ENCODE measurements at regions not wholly inside any gene's neighbourhood (a gene's known extent, or its start where the extent isn't known, plus 50 kb on each side); places are given as distances from the start of the nearest gene placed in this dataset.

DNA sequence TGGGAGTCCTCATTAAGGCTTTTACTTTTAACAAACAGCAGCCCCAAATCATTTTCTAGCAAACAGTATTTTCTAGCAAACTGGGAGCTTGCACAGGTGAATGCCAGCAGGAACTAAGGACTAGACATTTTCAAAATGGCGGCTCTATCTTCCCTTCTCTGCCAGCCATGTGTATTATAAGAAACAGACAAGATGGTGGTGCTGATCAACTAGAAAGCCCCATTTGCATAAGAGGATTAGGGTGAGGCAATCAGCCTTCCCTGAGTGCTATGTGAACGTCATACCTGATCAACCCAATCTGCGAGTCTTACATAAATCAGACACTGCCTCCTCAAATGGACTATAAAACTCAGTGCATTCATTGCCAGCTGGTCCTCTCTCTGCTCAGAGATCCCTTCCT is 479.6 kb downstream of the IPMK start:
- BruUV-seq (replicated peaks), result no TSS peak
- ATAC-seq (no peak), DNase-seq (ENCODE audit: low read depth, low spot score) (no peak)
- Histone ChIP-seq H3K36me3 (ENCODE audit: control insufficient read depth, insufficient read depth, low read length) (no peaks in the 10 kb centered on the region), H3K27ac (ENCODE audit: low read length) (no peak overlapping the region), H3K27me3 (ENCODE audit: control insufficient read depth, insufficient read depth, low read length) (no peaks in the 10 kb centered on the region), H3K4me1 (ENCODE audit: control insufficient read depth, insufficient read depth, low read length) (no peaks in the 10 kb centered on the region), H3K9me3 (ENCODE audit: control insufficient read depth, insufficient read depth, low read depth, low read length) (no peaks in the 10 kb centered on the region), H3K4me3 (ENCODE audit: low read depth in 2 of 2, low read length in 2 of 2) (no peak overlapping the region)
- intact Hi-C loops (cut with micrococcal nuclease; ENCODE audit: unreplicated experiment) (no loop called here), in situ Hi-C loops (cut with HindIII; ENCODE audit: low pct_unique_long_range_greater_than_20kb, low sequenced_read_pairs) (no loop called here)
- POLR2A ChIA-PET, result no interaction called here
- TF ChIP-seq SIN3A (IDR thresholded peaks at IDR 0.05; ENCODE audit: borderline replicate concordance, insufficient read depth, low read depth, low read length) (no peak), POLR2AphosphoS5 (IDR thresholded peaks at IDR 0.05; ENCODE audit: low read depth, low read length) (no peak), TCF7L2 (IDR thresholded peaks at IDR 0.05; ENCODE audit: low read depth, low read length) (no peak)
- TF ChIP-seq, protein P1, sequence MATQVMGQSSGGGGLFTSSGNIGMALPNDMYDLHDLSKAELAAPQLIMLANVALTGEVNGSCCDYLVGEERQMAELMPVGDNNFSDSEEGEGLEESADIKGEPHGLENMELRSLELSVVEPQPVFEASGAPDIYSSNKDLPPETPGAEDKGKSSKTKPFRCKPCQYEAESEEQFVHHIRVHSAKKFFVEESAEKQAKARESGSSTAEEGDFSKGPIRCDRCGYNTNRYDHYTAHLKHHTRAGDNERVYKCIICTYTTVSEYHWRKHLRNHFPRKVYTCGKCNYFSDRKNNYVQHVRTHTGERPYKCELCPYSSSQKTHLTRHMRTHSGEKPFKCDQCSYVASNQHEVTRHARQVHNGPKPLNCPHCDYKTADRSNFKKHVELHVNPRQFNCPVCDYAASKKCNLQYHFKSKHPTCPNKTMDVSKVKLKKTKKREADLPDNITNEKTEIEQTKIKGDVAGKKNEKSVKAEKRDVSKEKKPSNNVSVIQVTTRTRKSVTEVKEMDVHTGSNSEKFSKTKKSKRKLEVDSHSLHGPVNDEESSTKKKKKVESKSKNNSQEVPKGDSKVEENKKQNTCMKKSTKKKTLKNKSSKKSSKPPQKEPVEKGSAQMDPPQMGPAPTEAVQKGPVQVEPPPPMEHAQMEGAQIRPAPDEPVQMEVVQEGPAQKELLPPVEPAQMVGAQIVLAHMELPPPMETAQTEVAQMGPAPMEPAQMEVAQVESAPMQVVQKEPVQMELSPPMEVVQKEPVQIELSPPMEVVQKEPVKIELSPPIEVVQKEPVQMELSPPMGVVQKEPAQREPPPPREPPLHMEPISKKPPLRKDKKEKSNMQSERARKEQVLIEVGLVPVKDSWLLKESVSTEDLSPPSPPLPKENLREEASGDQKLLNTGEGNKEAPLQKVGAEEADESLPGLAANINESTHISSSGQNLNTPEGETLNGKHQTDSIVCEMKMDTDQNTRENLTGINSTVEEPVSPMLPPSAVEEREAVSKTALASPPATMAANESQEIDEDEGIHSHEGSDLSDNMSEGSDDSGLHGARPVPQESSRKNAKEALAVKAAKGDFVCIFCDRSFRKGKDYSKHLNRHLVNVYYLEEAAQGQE (IDR thresholded peaks at IDR 0.05; ENCODE audit: insufficient read depth in 1 of 2, low read depth in 2 of 2, low read length in 1 of 2), result no peak
- TF ChIP-seq, protein P2, sequence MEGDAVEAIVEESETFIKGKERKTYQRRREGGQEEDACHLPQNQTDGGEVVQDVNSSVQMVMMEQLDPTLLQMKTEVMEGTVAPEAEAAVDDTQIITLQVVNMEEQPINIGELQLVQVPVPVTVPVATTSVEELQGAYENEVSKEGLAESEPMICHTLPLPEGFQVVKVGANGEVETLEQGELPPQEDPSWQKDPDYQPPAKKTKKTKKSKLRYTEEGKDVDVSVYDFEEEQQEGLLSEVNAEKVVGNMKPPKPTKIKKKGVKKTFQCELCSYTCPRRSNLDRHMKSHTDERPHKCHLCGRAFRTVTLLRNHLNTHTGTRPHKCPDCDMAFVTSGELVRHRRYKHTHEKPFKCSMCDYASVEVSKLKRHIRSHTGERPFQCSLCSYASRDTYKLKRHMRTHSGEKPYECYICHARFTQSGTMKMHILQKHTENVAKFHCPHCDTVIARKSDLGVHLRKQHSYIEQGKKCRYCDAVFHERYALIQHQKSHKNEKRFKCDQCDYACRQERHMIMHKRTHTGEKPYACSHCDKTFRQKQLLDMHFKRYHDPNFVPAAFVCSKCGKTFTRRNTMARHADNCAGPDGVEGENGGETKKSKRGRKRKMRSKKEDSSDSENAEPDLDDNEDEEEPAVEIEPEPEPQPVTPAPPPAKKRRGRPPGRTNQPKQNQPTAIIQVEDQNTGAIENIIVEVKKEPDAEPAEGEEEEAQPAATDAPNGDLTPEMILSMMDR (IDR thresholded peaks at IDR 0.05), result no peak
- CTCF ChIA-PET, result no interaction called here

- Histone ChIP-seq H3K9me3 (ENCODE audit: control insufficient read depth, insufficient read depth, low read depth, low read length) (no peaks in the 10 kb centered on the region), H3K4me1 (ENCODE audit: control insufficient read depth, insufficient read depth, low read length) (no peaks in the 10 kb centered on the region), H3K27me3 (ENCODE audit: control insufficient read depth, insufficient read depth, low read length) (no peaks in the 10 kb centered on the region), H3K4me3 (ENCODE audit: low read depth in 2 of 2, low read length in 2 of 2) (no peak overlapping the region), H3K36me3 (ENCODE audit: control insufficient read depth, insufficient read depth, low read length) (no peaks in the 10 kb centered on the region), H3K27ac (ENCODE audit: low read length) (no peak overlapping the region)
- in situ Hi-C loops (cut with HindIII; ENCODE audit: low pct_unique_long_range_greater_than_20kb, low sequenced_read_pairs) (no loop called here), intact Hi-C loops (cut with micrococcal nuclease; ENCODE audit: unreplicated experiment) (no loop called here)
- DNase-seq (ENCODE audit: low read depth, low spot score) (no peak), ATAC-seq (no peak)
- BruUV-seq (replicated peaks), result no TSS peak
- ChIA-PET CTCF (no interaction called here), POLR2A (no interaction called here)
- TF ChIP-seq SIN3A (IDR thresholded peaks at IDR 0.05; ENCODE audit: borderline replicate concordance, insufficient read depth, low read depth, low read length), result no peak
- TF ChIP-seq, protein P2 (IDR thresholded peaks at IDR 0.05), result no peak
- TF ChIP-seq TCF7L2 (IDR thresholded peaks at IDR 0.05; ENCODE audit: low read depth, low read length), result no peak
These were observed 480.6 kb downstream of the IPMK start for GRCh38 chr10:57786850-57787750.

All from Panc1 (cell line).